MM.1S (cell line): ENCODE measurements at regions not wholly inside any gene's neighbourhood (a gene's known extent, or its start where the extent isn't known, plus 50 kb on each side); places are given as distances from the start of the nearest gene placed in this dataset.

ENCODE experiments used
- CTCF ChIP-seq: fragments of 300-600 bp; sonication (generic); IDR thresholded peaks from 2 replicates; pipeline ENCODE4 v1.5.1; 2016; ENCODE audit warnings: antibody characterized with exemption, low read length, mixed read lengths
- EZH2 ChIP-seq: fragments of 300-600 bp; sonication (generic); optimal IDR thresholded peaks from 2 replicates; pipeline ENCODE3; 2017; ENCODE audit warnings: low read depth, mild to moderate bottlenecking, antibody characterized with exemption, low read length, mixed read lengths

DNA sequence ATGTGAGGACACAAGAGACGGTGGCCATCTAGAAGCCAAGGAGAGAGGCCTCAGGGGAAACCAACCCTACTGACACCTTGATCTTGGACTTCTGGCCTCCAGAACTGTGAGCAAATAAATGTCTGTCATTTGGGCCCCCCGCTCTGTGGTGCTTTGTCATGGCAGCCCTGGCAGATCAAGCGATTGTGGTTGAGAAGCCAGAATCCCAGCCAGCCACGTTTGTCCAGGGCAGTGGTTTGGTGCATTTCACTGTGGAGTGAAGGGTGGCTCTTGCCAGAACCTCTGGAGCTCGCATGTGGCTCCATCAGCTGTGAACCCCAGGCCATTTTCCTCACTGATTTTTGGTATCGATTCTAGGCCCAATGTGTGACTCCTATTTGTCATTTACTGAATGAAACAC is 404.9 kb downstream of the BCL11B start:
- TF ChIP-seq CTCF (no peak), EZH2 (no peak)
